ENCODE measurements at regions not wholly inside any gene's neighbourhood (a gene's known extent, or its start where the extent isn't known, plus 50 kb on each side); places are given as distances from the start of the nearest gene placed in this dataset.
A peak's percentile ranks its signal among the peaks of the same experiment; 100 is the strongest.

DNA sequence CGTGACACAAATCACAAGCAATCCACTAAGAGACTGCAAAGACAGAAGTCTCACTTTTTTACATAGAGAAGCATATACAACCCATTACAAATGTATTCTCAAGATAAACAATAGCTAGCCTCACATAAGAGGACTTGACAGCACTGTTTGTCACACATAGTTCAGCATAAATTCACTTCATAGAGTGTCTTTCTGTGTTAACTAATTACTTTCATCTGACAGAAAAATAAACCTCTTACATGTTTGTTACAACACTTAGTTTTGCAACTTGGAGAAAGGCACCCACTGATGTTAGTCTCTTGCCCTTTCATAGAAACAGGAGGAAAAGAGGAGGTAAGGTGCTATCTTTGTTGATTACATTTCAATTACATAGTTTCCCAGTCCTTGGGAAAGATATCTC lies 2221.9 kb upstream of the RAG2 start:
- Histone ChIP-seq H3K9me3 (ENCODE audit: control insufficient read depth in 2 of 2, low read length in 2 of 2) (peaks cover 4 to 7% of the 10 kb centered on the region in 2 experiments), H3K27me3 (ENCODE audit: control insufficient read depth, insufficient read depth, low read length) (no peaks in the 10 kb centered on the region), H3K27ac (ENCODE audit: insufficient read depth, low read length, poor library complexity, severe bottlenecking) (no peak overlapping the region), H3K36me3 (ENCODE audit: control insufficient read depth, insufficient read depth, low read length) (no peaks in the 10 kb centered on the region), H3K4me3 (ENCODE audit: low read depth, low read length) (no peak overlapping the region), H3K4me1 (ENCODE audit: control insufficient read depth, insufficient read depth, low read length, poor library complexity, severe bottlenecking) (no peaks in the 10 kb centered on the region)
- no peaks in the 10 kb centered on the region for H3K4me1 Mint-ChIP-seq
- ATAC-seq (ENCODE audit: low read depth in 2 of 2): no peak
- DNase-seq: no peak
- no peak overlapping the region for H3K4me3 Mint-ChIP-seq
- H3K27me3 Mint-ChIP-seq: no peaks in the 10 kb centered on the region
- H3K9me3 Mint-ChIP-seq: peaks cover 0 to 29% (median 6%) of the 10 kb centered on the region in 7 donors
- H3K27ac Mint-ChIP-seq: no peak overlapping the region
- H3K36me3 Mint-ChIP-seq: no peaks in the 10 kb centered on the region

DNA sequence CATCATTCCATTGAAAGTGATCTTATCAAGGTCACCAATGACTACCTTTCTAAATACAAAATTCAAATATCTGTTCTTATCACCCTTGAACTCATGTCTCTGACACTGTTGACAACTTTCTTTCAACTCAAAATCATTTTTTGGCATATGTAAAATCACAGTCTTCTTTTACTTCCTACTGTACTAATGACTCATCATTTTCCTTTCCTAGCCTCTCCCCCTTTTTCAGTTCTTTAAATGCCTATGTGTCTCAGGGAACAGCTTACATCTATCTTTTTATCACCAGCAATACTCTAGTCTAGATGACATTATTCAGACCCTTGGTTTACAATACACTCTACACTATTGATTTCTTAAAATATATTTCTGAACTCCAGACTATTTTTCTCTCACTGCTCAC lies 2220.7 kb upstream of the RAG2 start:
- no peaks in the 10 kb centered on the region for H3K27me3 ChIP-seq (ENCODE audit: control insufficient read depth, insufficient read depth, low read length)
- ATAC-seq (ENCODE audit: low read depth in 2 of 2) (no peak), DNase-seq (no peak)
- peaks cover 3 to 4% of the 10 kb centered on the region in 2 experiments for H3K9me3 ChIP-seq (ENCODE audit: control insufficient read depth in 2 of 2, low read length in 2 of 2)
- no peaks in the 10 kb centered on the region for H3K4me1 ChIP-seq (ENCODE audit: control insufficient read depth, insufficient read depth, low read length, poor library complexity, severe bottlenecking)
- no peak overlapping the region for H3K27ac Mint-ChIP-seq
- H3K27ac ChIP-seq (ENCODE audit: insufficient read depth, low read length, poor library complexity, severe bottlenecking): no peak overlapping the region
- H3K36me3 Mint-ChIP-seq: no peaks in the 10 kb centered on the region
- H3K4me3 ChIP-seq (ENCODE audit: low read depth, low read length): no peak overlapping the region
- no peaks in the 10 kb centered on the region for H3K36me3 ChIP-seq (ENCODE audit: control insufficient read depth, insufficient read depth, low read length)
- no peaks in the 10 kb centered on the region for H3K4me1 Mint-ChIP-seq
- peaks cover 0 to 22% (median 3%) of the 10 kb centered on the region in 7 donors for H3K9me3 Mint-ChIP-seq
- H3K27me3 Mint-ChIP-seq: no peaks in the 10 kb centered on the region
- H3K4me3 Mint-ChIP-seq: no peak overlapping the region

DNA sequence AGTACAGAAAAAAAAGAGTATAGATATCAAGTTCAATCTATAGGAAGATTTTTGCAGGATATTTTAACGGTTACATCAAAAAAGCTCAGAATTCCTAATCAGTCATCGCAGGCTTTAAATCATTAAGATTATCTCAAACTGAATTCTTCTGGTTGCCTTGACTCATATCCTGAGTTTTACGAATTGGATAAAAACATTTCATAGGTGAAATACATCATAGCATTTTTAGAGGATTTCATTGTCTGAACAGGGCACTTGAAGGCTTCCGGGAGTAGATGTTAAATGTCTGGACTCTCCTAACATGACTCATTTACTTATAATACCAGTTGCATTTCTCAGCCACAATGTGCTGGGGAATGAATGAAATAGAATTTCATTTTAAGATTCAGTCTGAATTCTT lies 2216.6 kb upstream of the RAG2 start:
- no peaks in the 10 kb centered on the region for H3K4me1 Mint-ChIP-seq
- Histone ChIP-seq H3K36me3 (ENCODE audit: control insufficient read depth, insufficient read depth, low read length) (no peaks in the 10 kb centered on the region), H3K27ac (ENCODE audit: insufficient read depth, low read length, poor library complexity, severe bottlenecking) (no peak overlapping the region), H3K9me3 (ENCODE audit: control insufficient read depth in 2 of 2, low read length in 2 of 2) (peaks cover 0 to 10% of the 10 kb centered on the region in 2 experiments), H3K4me3 (ENCODE audit: low read depth, low read length) (no peak overlapping the region), H3K27me3 (ENCODE audit: control insufficient read depth, insufficient read depth, low read length) (no peaks in the 10 kb centered on the region), H3K4me1 (ENCODE audit: control insufficient read depth, insufficient read depth, low read length, poor library complexity, severe bottlenecking) (no peaks in the 10 kb centered on the region)
- no peaks in the 10 kb centered on the region for H3K27me3 Mint-ChIP-seq
- no peaks in the 10 kb centered on the region for H3K36me3 Mint-ChIP-seq
- H3K4me3 Mint-ChIP-seq: no peak overlapping the region
- no peak for ATAC-seq (ENCODE audit: low read depth in 2 of 2)
- peaks cover 0 to 20% (median 7%) of the 10 kb centered on the region in 7 donors for H3K9me3 Mint-ChIP-seq
- no peak overlapping the region for H3K27ac Mint-ChIP-seq
- DNase-seq: no peak

DNA sequence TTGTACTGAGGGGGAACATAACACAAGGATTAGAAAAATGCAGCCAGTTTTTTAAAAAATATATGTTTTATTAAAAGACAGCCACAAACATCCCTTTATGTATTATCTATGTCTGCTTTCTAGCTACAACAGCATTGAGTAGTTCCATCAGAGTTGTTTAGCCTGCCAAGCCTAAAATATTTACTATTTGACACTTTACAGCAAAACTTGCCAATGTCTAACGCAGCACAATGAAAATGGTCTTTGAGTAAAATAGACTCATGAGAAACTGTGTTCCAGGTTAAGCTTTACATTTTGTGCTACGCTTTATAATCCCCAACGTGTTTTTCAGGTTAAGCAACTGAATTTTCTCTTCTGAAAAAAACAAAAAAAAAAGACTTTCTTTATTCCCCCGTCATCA lies 2211.5 kb upstream of the RAG2 start:
- H3K36me3 Mint-ChIP-seq: no peaks in the 10 kb centered on the region
- no peak overlapping the region for H3K4me3 Mint-ChIP-seq
- H3K9me3 Mint-ChIP-seq: peaks cover 4 to 15% (median 6%) of the 10 kb centered on the region in 7 donors
- no peaks in the 10 kb centered on the region for H3K4me1 Mint-ChIP-seq
- H3K27me3 ChIP-seq (ENCODE audit: control insufficient read depth, insufficient read depth, low read length): no peaks in the 10 kb centered on the region
- DNase-seq: no peak
- no peak overlapping the region for H3K27ac Mint-ChIP-seq
- H3K36me3 ChIP-seq (ENCODE audit: control insufficient read depth, insufficient read depth, low read length): no peaks in the 10 kb centered on the region
- no peak overlapping the region for H3K4me3 ChIP-seq (ENCODE audit: low read depth, low read length)
- H3K27ac ChIP-seq (ENCODE audit: insufficient read depth, low read length, poor library complexity, severe bottlenecking): no peak overlapping the region
- ATAC-seq (ENCODE audit: low read depth in 2 of 2): no peak
- H3K27me3 Mint-ChIP-seq: no peaks in the 10 kb centered on the region
- no peaks in the 10 kb centered on the region for H3K4me1 ChIP-seq (ENCODE audit: control insufficient read depth, insufficient read depth, low read length, poor library complexity, severe bottlenecking)
- H3K9me3 ChIP-seq (ENCODE audit: control insufficient read depth in 2 of 2, low read length in 2 of 2): peaks cover 3 to 10% of the 10 kb centered on the region in 2 experiments

DNA sequence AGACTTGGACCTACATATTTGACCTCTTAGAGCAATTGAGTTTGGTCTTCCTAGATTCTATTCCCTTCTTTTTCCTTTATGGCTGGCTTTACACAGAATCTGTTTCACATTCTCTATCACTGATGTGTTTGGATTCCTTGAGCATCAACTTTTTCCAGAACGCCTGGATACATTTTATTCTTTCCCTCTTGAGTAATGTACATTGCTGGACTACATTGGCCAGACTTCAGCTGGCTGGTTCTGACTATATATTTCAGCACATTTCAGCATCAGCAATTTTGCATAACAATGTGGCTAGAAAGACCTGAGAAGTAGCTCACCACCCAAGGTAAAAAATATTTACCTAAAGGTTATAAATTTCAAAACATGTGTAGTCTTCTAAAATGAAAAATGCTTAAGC lies 2198.2 kb upstream of the RAG2 start:
- H3K4me1 Mint-ChIP-seq: peaks cover 0 to 2% (median 0%) of the 10 kb centered on the region in 4 donors
- Histone ChIP-seq H3K4me1 (ENCODE audit: control insufficient read depth, insufficient read depth, low read length, poor library complexity, severe bottlenecking) (no peaks in the 10 kb centered on the region), H3K9me3 (ENCODE audit: control insufficient read depth in 2 of 2, low read length in 2 of 2) (no peaks in the 10 kb centered on the region), H3K36me3 (ENCODE audit: control insufficient read depth, insufficient read depth, low read length) (no peaks in the 10 kb centered on the region), H3K27ac (ENCODE audit: insufficient read depth, low read length, poor library complexity, severe bottlenecking) (no peak overlapping the region), H3K4me3 (ENCODE audit: low read depth, low read length) (no peak overlapping the region), H3K27me3 (ENCODE audit: control insufficient read depth, insufficient read depth, low read length) (no peaks in the 10 kb centered on the region)
- ATAC-seq (ENCODE audit: low read depth in 2 of 2): no peak
- no peak for DNase-seq
- H3K27ac Mint-ChIP-seq: no peak overlapping the region
- no peaks in the 10 kb centered on the region for H3K36me3 Mint-ChIP-seq
- H3K9me3 Mint-ChIP-seq: peaks cover 1 to 21% (median 5%) of the 10 kb centered on the region in 7 donors
- H3K27me3 Mint-ChIP-seq: no peaks in the 10 kb centered on the region
- no peak overlapping the region for H3K4me3 Mint-ChIP-seq

GRCh38 chr11:38795027-38795426 lies 2197.0 kb upstream of the RAG2 start:
- Mint-ChIP-seq H3K4me3 (no peak overlapping the region), H3K36me3 (no peaks in the 10 kb centered on the region), H3K4me1 (peaks cover 0 to 2% (median 0%) of the 10 kb centered on the region in 4 donors), H3K9me3 (peaks cover 0 to 18% (median 5%) of the 10 kb centered on the region in 7 donors), H3K27me3 (no peaks in the 10 kb centered on the region), H3K27ac (no peak overlapping the region)
- Histone ChIP-seq H3K27me3 (ENCODE audit: control insufficient read depth, insufficient read depth, low read length) (no peaks in the 10 kb centered on the region), H3K4me1 (ENCODE audit: control insufficient read depth, insufficient read depth, low read length, poor library complexity, severe bottlenecking) (no peaks in the 10 kb centered on the region), H3K27ac (ENCODE audit: insufficient read depth, low read length, poor library complexity, severe bottlenecking) (no peak overlapping the region), H3K9me3 (ENCODE audit: control insufficient read depth in 2 of 2, low read length in 2 of 2) (no peaks in the 10 kb centered on the region), H3K4me3 (ENCODE audit: low read depth, low read length) (no peak overlapping the region), H3K36me3 (ENCODE audit: control insufficient read depth, insufficient read depth, low read length) (no peaks in the 10 kb centered on the region)
- ATAC-seq (ENCODE audit: low read depth in 2 of 2) (no peak), DNase-seq (no peak)

- Histone ChIP-seq H3K4me3 (ENCODE audit: low read depth, low read length) (no peak overlapping the region), H3K9me3 (ENCODE audit: control insufficient read depth in 2 of 2, low read length in 2 of 2) (no peaks in the 10 kb centered on the region), H3K27ac (ENCODE audit: insufficient read depth, low read length, poor library complexity, severe bottlenecking) (no peak overlapping the region), H3K36me3 (ENCODE audit: control insufficient read depth, insufficient read depth, low read length) (no peaks in the 10 kb centered on the region), H3K4me1 (ENCODE audit: control insufficient read depth, insufficient read depth, low read length, poor library complexity, severe bottlenecking) (no peaks in the 10 kb centered on the region), H3K27me3 (ENCODE audit: control insufficient read depth, insufficient read depth, low read length) (no peaks in the 10 kb centered on the region)
- DNase-seq: peak in 1 of 3 donors; percentile 31
- Mint-ChIP-seq H3K27me3 (no peaks in the 10 kb centered on the region), H3K9me3 (peaks cover 0 to 13% (median 3%) of the 10 kb centered on the region in 7 donors), H3K4me1 (no peaks in the 10 kb centered on the region), H3K27ac (no peak overlapping the region), H3K36me3 (no peaks in the 10 kb centered on the region), H3K4me3 (no peak overlapping the region)
- no peak for ATAC-seq (ENCODE audit: low read depth in 2 of 2)
Measured at GRCh38 chr11:38791346-38791961, 2193.4 kb upstream of the RAG2 start.

DNA sequence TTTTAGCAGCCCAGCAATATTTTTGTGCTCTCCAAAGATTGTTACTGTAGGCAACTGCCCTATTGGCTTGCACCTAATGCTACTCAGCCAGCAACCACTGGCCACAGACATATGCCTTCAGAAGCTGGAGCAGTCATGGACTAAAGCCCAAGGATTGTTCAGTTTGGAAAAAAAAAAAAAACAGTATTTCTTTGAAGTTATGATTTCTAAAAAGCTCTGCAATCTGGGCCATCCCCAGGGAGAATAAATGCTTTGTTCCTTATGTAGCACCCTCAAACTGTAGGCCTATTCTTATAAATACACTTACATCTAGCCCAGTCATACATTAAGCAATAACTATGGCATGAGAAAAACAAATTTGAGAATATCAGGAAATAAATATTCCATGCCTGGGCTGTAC lies 2190.5 kb upstream of the RAG2 start:
- H3K9me3 Mint-ChIP-seq: peaks cover 0 to 15% (median 7%) of the 10 kb centered on the region in 7 donors
- Histone ChIP-seq H3K36me3 (ENCODE audit: control insufficient read depth, insufficient read depth, low read length) (no peaks in the 10 kb centered on the region), H3K4me1 (ENCODE audit: control insufficient read depth, insufficient read depth, low read length, poor library complexity, severe bottlenecking) (no peaks in the 10 kb centered on the region), H3K27ac (ENCODE audit: insufficient read depth, low read length, poor library complexity, severe bottlenecking) (no peak overlapping the region), H3K9me3 (ENCODE audit: control insufficient read depth in 2 of 2, low read length in 2 of 2) (no peaks in the 10 kb centered on the region), H3K27me3 (ENCODE audit: control insufficient read depth, insufficient read depth, low read length) (no peaks in the 10 kb centered on the region), H3K4me3 (ENCODE audit: low read depth, low read length) (no peak overlapping the region)
- DNase-seq (no peak), ATAC-seq (ENCODE audit: low read depth in 2 of 2) (no peak)
- H3K27me3 Mint-ChIP-seq: no peaks in the 10 kb centered on the region
- no peak overlapping the region for H3K4me3 Mint-ChIP-seq
- H3K27ac Mint-ChIP-seq: no peak overlapping the region
- no peaks in the 10 kb centered on the region for H3K36me3 Mint-ChIP-seq
- H3K4me1 Mint-ChIP-seq: no peaks in the 10 kb centered on the region
